ENCODE measurements at regions not wholly inside any gene's neighbourhood (a gene's known extent, or its start where the extent isn't known, plus 50 kb on each side); places are given as distances from the start of the nearest gene placed in this dataset.
"Not testable (repeated sequence)": the region's sequence is repeated elsewhere in the genome, so short reads cannot be mapped to it uniquely, and the experiment has no call there.

- no peak overlapping the region for H3K4me3 ChIP-seq (ENCODE audit: low read length)
- DNase-seq: no peak
These were observed 164.0 kb upstream of the NR2F2 start for GRCh38 chr15:96166223-96167200.

GRCh38 chr15:96170616-96170978, 159.9 kb upstream of the NR2F2 start:
- H3K4me2 ChIP-seq (ENCODE audit: low read depth, low read length, poor library complexity, severe bottlenecking); H3K9me2 ChIP-seq (replicated peaks; ENCODE audit: insufficient read depth, low read length); H2AFZ ChIP-seq (ENCODE audit: low read length); H4K20me1 ChIP-seq (ENCODE audit: insufficient read depth, low read depth, low read length); H3K27ac ChIP-seq (ENCODE audit: low read length); H3K4me3 ChIP-seq (ENCODE audit: low read length); H3K27me3 ChIP-seq (ENCODE audit: low read length); DNase-seq; H3K36me3 ChIP-seq (ENCODE audit: insufficient read depth, low read length); H3K4me1 ChIP-seq (ENCODE audit: low read length); H3K79me2 ChIP-seq (ENCODE audit: low read length); H3K9ac ChIP-seq (ENCODE audit: low read length): not testable (repeated sequence)
- H3K9me3 ChIP-seq (ENCODE audit: low read length): peaks cover 11% of the 10 kb centered on the region

More at GRCh38 chr15:96166223-96167200, 164.0 kb upstream of the NR2F2 start:
- H3K79me2 ChIP-seq (ENCODE audit: low read length): no peaks in the 10 kb centered on the region
- H3K4me1 ChIP-seq (ENCODE audit: low read length): no peaks in the 10 kb centered on the region
- no peaks in the 10 kb centered on the region for H3K27me3 ChIP-seq (ENCODE audit: low read length)
- H4K20me1 ChIP-seq (ENCODE audit: insufficient read depth, low read depth, low read length): no peaks in the 10 kb centered on the region
- no peak overlapping the region for H3K9ac ChIP-seq (ENCODE audit: low read length)
- no peak overlapping the region for H3K27ac ChIP-seq (ENCODE audit: low read length)
- H2AFZ ChIP-seq (ENCODE audit: low read length): no peak overlapping the region
- H3K9me2 ChIP-seq (replicated peaks; ENCODE audit: insufficient read depth, low read length): no peaks in the 10 kb centered on the region
- no peak overlapping the region for H3K4me2 ChIP-seq (ENCODE audit: low read depth, low read length, poor library complexity, severe bottlenecking)
- H3K36me3 ChIP-seq (ENCODE audit: insufficient read depth, low read length): no peaks in the 10 kb centered on the region
- peaks cover 7% of the 10 kb centered on the region for H3K9me3 ChIP-seq (ENCODE audit: low read length)

- H3K9ac ChIP-seq (ENCODE audit: low read length): no peak overlapping the region
- H3K27me3 ChIP-seq (ENCODE audit: low read length): no peaks in the 10 kb centered on the region
- no peak overlapping the region for H3K4me3 ChIP-seq (ENCODE audit: low read length)
- no peaks in the 10 kb centered on the region for H4K20me1 ChIP-seq (ENCODE audit: insufficient read depth, low read depth, low read length)
- no peak overlapping the region for H3K27ac ChIP-seq (ENCODE audit: low read length)
- no peaks in the 10 kb centered on the region for H3K9me2 ChIP-seq (replicated peaks; ENCODE audit: insufficient read depth, low read length)
- H3K79me2 ChIP-seq (ENCODE audit: low read length): no peaks in the 10 kb centered on the region
- no peak overlapping the region for H3K4me2 ChIP-seq (ENCODE audit: low read depth, low read length, poor library complexity, severe bottlenecking)
- no peak for DNase-seq
- no peaks in the 10 kb centered on the region for H3K4me1 ChIP-seq (ENCODE audit: low read length)
- H2AFZ ChIP-seq (ENCODE audit: low read length): no peak overlapping the region
- peaks cover 14% of the 10 kb centered on the region for H3K9me3 ChIP-seq (ENCODE audit: low read length)
- no peaks in the 10 kb centered on the region for H3K36me3 ChIP-seq (ENCODE audit: insufficient read depth, low read length)
These were observed 159.3 kb upstream of the NR2F2 start for GRCh38 chr15:96170979-96171739.

GRCh38 chr15:96171853-96172296, 158.6 kb upstream of the NR2F2 start:
- no peak overlapping the region for H3K27ac ChIP-seq (ENCODE audit: low read length)
- no peak overlapping the region for H2AFZ ChIP-seq (ENCODE audit: low read length)
- DNase-seq: no peak
- H3K4me2 ChIP-seq (ENCODE audit: low read depth, low read length, poor library complexity, severe bottlenecking): no peak overlapping the region
- no peak overlapping the region for H3K4me3 ChIP-seq (ENCODE audit: low read length)
- H3K9ac ChIP-seq (ENCODE audit: low read length): no peak overlapping the region
- H3K4me1 ChIP-seq (ENCODE audit: low read length): no peaks in the 10 kb centered on the region
- H3K36me3 ChIP-seq (ENCODE audit: insufficient read depth, low read length): no peaks in the 10 kb centered on the region
- H3K9me3 ChIP-seq (ENCODE audit: low read length): peaks cover 15% of the 10 kb centered on the region
- no peaks in the 10 kb centered on the region for H4K20me1 ChIP-seq (ENCODE audit: insufficient read depth, low read depth, low read length)
- no peaks in the 10 kb centered on the region for H3K79me2 ChIP-seq (ENCODE audit: low read length)
- H3K9me2 ChIP-seq (replicated peaks; ENCODE audit: insufficient read depth, low read length): no peaks in the 10 kb centered on the region
- no peaks in the 10 kb centered on the region for H3K27me3 ChIP-seq (ENCODE audit: low read length)

GRCh38 chr15:96172417-96172816, 158.1 kb upstream of the NR2F2 start:
- H3K27ac ChIP-seq (ENCODE audit: low read length): no peak overlapping the region
- H3K36me3 ChIP-seq (ENCODE audit: insufficient read depth, low read length): no peaks in the 10 kb centered on the region
- DNase-seq: no peak
- no peaks in the 10 kb centered on the region for H3K4me1 ChIP-seq (ENCODE audit: low read length)
- no peak overlapping the region for H3K4me3 ChIP-seq (ENCODE audit: low read length)
- peaks cover 13% of the 10 kb centered on the region for H3K9me3 ChIP-seq (ENCODE audit: low read length)
- no peaks in the 10 kb centered on the region for H3K9me2 ChIP-seq (replicated peaks; ENCODE audit: insufficient read depth, low read length)
- H3K4me2 ChIP-seq (ENCODE audit: low read depth, low read length, poor library complexity, severe bottlenecking): no peak overlapping the region
- H2AFZ ChIP-seq (ENCODE audit: low read length): no peak overlapping the region
- no peaks in the 10 kb centered on the region for H3K27me3 ChIP-seq (ENCODE audit: low read length)
- H4K20me1 ChIP-seq (ENCODE audit: insufficient read depth, low read depth, low read length): no peaks in the 10 kb centered on the region
- no peaks in the 10 kb centered on the region for H3K79me2 ChIP-seq (ENCODE audit: low read length)
- no peak overlapping the region for H3K9ac ChIP-seq (ENCODE audit: low read length)

- H3K9me3 ChIP-seq (ENCODE audit: low read length): peaks cover 20% of the 10 kb centered on the region
- no peaks in the 10 kb centered on the region for H4K20me1 ChIP-seq (ENCODE audit: insufficient read depth, low read depth, low read length)
- H3K4me2 ChIP-seq (ENCODE audit: low read depth, low read length, poor library complexity, severe bottlenecking): no peak overlapping the region
- H3K4me3 ChIP-seq (ENCODE audit: low read length): no peak overlapping the region
- H3K9me2 ChIP-seq (replicated peaks; ENCODE audit: insufficient read depth, low read length): no peaks in the 10 kb centered on the region
- H3K4me1 ChIP-seq (ENCODE audit: low read length): no peaks in the 10 kb centered on the region
- H3K36me3 ChIP-seq (ENCODE audit: insufficient read depth, low read length): no peaks in the 10 kb centered on the region
- H3K27ac ChIP-seq (ENCODE audit: low read length): no peak overlapping the region
- DNase-seq: no peak
- no peaks in the 10 kb centered on the region for H3K79me2 ChIP-seq (ENCODE audit: low read length)
- H3K27me3 ChIP-seq (ENCODE audit: low read length): no peaks in the 10 kb centered on the region
- H2AFZ ChIP-seq (ENCODE audit: low read length): no peak overlapping the region
- no peak overlapping the region for H3K9ac ChIP-seq (ENCODE audit: low read length)
These were observed 153.7 kb upstream of the NR2F2 start for GRCh38 chr15:96176831-96177230.

GRCh38 chr15:96177279-96177678, 153.2 kb upstream of the NR2F2 start:
- Histone ChIP-seq H3K36me3 (ENCODE audit: insufficient read depth, low read length) (no peaks in the 10 kb centered on the region), H3K9me2 (replicated peaks; ENCODE audit: insufficient read depth, low read length) (no peaks in the 10 kb centered on the region), H4K20me1 (ENCODE audit: insufficient read depth, low read depth, low read length) (no peaks in the 10 kb centered on the region), H3K79me2 (ENCODE audit: low read length) (no peaks in the 10 kb centered on the region), H3K27me3 (ENCODE audit: low read length) (no peaks in the 10 kb centered on the region), H3K9me3 (ENCODE audit: low read length) (peaks cover 20% of the 10 kb centered on the region), H2AFZ (ENCODE audit: low read length) (no peak overlapping the region), H3K4me3 (ENCODE audit: low read length) (no peak overlapping the region), H3K4me2 (ENCODE audit: low read depth, low read length, poor library complexity, severe bottlenecking) (no peak overlapping the region), H3K4me1 (ENCODE audit: low read length) (no peaks in the 10 kb centered on the region), H3K27ac (ENCODE audit: low read length) (no peak overlapping the region), H3K9ac (ENCODE audit: low read length) (no peak overlapping the region)
- no peak for DNase-seq

- Histone ChIP-seq H3K79me2 (ENCODE audit: low read length) (no peaks in the 10 kb centered on the region), H3K9me3 (ENCODE audit: low read length) (peaks cover 15% of the 10 kb centered on the region; the same call in 1 of the 2 replicates), H4K20me1 (ENCODE audit: insufficient read depth, low read depth, low read length) (no peaks in the 10 kb centered on the region), H3K4me3 (ENCODE audit: low read length) (no peak overlapping the region), H2AFZ (ENCODE audit: low read length) (no peak overlapping the region), H3K27me3 (ENCODE audit: low read length) (no peaks in the 10 kb centered on the region), H3K9ac (ENCODE audit: low read length) (no peak overlapping the region), H3K36me3 (ENCODE audit: insufficient read depth, low read length) (no peaks in the 10 kb centered on the region), H3K27ac (ENCODE audit: low read length) (no peak overlapping the region), H3K4me1 (ENCODE audit: low read length) (no peaks in the 10 kb centered on the region), H3K9me2 (replicated peaks; ENCODE audit: insufficient read depth, low read length) (no peaks in the 10 kb centered on the region), H3K4me2 (ENCODE audit: low read depth, low read length, poor library complexity, severe bottlenecking) (no peak overlapping the region)
- DNase-seq: no peak
These were observed 150.3 kb upstream of the NR2F2 start for GRCh38 chr15:96180087-96180748.

All from Karpas-422 (cell line).